ENCODE measurements at regions not wholly inside any gene's neighbourhood (a gene's known extent, or its start where the extent isn't known, plus 50 kb on each side); places are given as distances from the start of the nearest gene placed in this dataset.

GRCh38 chr9:6702707-6703106 is 55.1 kb upstream of the KDM4C start:
- H3K27me3 ChIP-seq (ENCODE audit: control insufficient read depth, insufficient read depth, low read length): no peaks in the 10 kb centered on the region
- no peaks in the 10 kb centered on the region for H3K9me1 ChIP-seq (ENCODE audit: insufficient read depth, low read length)
- DNase-seq: no peak
- no peaks in the 10 kb centered on the region for H3K36me3 ChIP-seq (ENCODE audit: control insufficient read depth, insufficient read depth, low read length)
- H2BK15ac ChIP-seq (ENCODE audit: low read depth, low read length): no peak overlapping the region
- no peak overlapping the region for H3K14ac ChIP-seq (replicated peaks; ENCODE audit: low read depth, low read length)
- no peaks in the 10 kb centered on the region for H3K4me1 ChIP-seq (ENCODE audit: control insufficient read depth, insufficient read depth, low read length)
- no peak for ATAC-seq (ENCODE audit: low read depth)
- no peak overlapping the region for H2AFZ ChIP-seq (replicated peaks; ENCODE audit: low read length, poor library complexity)
- no peak overlapping the region for H3K4me2 ChIP-seq (ENCODE audit: low read depth, low read length)
- H3K79me1 ChIP-seq (ENCODE audit: low read depth in 1 of 2, low read length in 2 of 2): no peaks in the 10 kb centered on the region
- no peak overlapping the region for H3K9ac ChIP-seq (ENCODE audit: low read depth, low read length)
- no peak overlapping the region for H4K8ac ChIP-seq (ENCODE audit: low read depth in 2 of 2, low read length in 2 of 2)
- no peak overlapping the region for H3K4ac ChIP-seq (ENCODE audit: low read depth, low read length)
- no peak overlapping the region for H2BK20ac ChIP-seq (ENCODE audit: low read depth, low read length)
- POLR2A ChIA-PET (ENCODE audit: unreplicated experiment): no interaction called here
- no peaks in the 10 kb centered on the region for H3K9me3 ChIP-seq (ENCODE audit: control insufficient read depth, insufficient read depth, low read length)
- no peak overlapping the region for H4K91ac ChIP-seq (ENCODE audit: insufficient read depth, low read depth, low read length)
- H2AK9ac ChIP-seq (replicated peaks; ENCODE audit: low read depth, low read length, poor library complexity): no peak overlapping the region
- H4K5ac ChIP-seq (ENCODE audit: low read depth, low read length): no peak overlapping the region
- no CpG with 5 or more reads among the region's 7 CpGs for WGBS, 2 experiments (ENCODE audit: extremely low coverage in 2 of 2, insufficient read length in 1 of 2)
- in situ Hi-C loops (cut with MboI; ENCODE audit: low sequenced_read_pairs): no loop called here
- H2BK5ac ChIP-seq (ENCODE audit: low read depth, low read length, poor library complexity, severe bottlenecking): no peak overlapping the region
- no peak overlapping the region for H3K56ac ChIP-seq (ENCODE audit: extremely low read depth, insufficient read depth, low read length)
- no peak overlapping the region for H3K18ac ChIP-seq (ENCODE audit: low read depth, low read length)
- dilution Hi-C loops (cut with HindIII; ENCODE audit: low sequenced_read_pairs, unreplicated experiment): no loop called here
- H2AK5ac ChIP-seq (ENCODE audit: low read depth, low read length): no peak overlapping the region
- no peak overlapping the region for H3K27ac ChIP-seq (ENCODE audit: insufficient read depth, low read length)
- no peak overlapping the region for H3K4me3 ChIP-seq (ENCODE audit: insufficient read depth, low read depth, low read length)
- CTCF ChIA-PET: no interaction called here
- no peaks in the 10 kb centered on the region for H4K20me1 ChIP-seq (ENCODE audit: insufficient read depth, low read length)
- no peak overlapping the region for H2BK120ac ChIP-seq (ENCODE audit: low read depth, low read length)
- TF ChIP-seq USF2 (IDR thresholded peaks at IDR 0.05; ENCODE audit: low read depth, low read length): no peak
- no peak for TF ChIP-seq SMC3 (IDR thresholded peaks at IDR 0.05; ENCODE audit: low read depth, low read length)
- TF ChIP-seq RAD21 (IDR thresholded peaks at IDR 0.05; ENCODE audit: low read length): no peak
- TF ChIP-seq RFX5 (IDR thresholded peaks at IDR 0.05; ENCODE audit: low read depth, low read length): no peak
- TF ChIP-seq MXI1 (IDR thresholded peaks at IDR 0.05; ENCODE audit: borderline replicate concordance, low read depth, low read length): no peak
- no peak for TF ChIP-seq POLR2A (IDR thresholded peaks at IDR 0.05; ENCODE audit: low read depth, low read length)
- intact Hi-C loops (cut with micrococcal nuclease): no loop called here
- BruUV-seq (replicated peaks): no TSS peak
- H3K23ac ChIP-seq (ENCODE audit: low read depth, low read length): no peak overlapping the region

All from IMR-90 (cell line).